ENCODE measurements at regions not wholly inside any gene's neighbourhood (a gene's known extent, or its start where the extent isn't known, plus 50 kb on each side); places are given as distances from the start of the nearest gene placed in this dataset.
A peak's percentile ranks its signal among the peaks of the same experiment; 100 is the strongest.

GRCh38 chr3:24956613-24957012 lies 462.0 kb upstream of the THRB start:
- DNase-seq (ENCODE audit: low read depth), result no peak
- no peak overlapping the region for H3K4me3 ChIP-seq (ENCODE audit: control insufficient read depth, low read depth, low read length)
- TF ChIP-seq, protein P1, sequence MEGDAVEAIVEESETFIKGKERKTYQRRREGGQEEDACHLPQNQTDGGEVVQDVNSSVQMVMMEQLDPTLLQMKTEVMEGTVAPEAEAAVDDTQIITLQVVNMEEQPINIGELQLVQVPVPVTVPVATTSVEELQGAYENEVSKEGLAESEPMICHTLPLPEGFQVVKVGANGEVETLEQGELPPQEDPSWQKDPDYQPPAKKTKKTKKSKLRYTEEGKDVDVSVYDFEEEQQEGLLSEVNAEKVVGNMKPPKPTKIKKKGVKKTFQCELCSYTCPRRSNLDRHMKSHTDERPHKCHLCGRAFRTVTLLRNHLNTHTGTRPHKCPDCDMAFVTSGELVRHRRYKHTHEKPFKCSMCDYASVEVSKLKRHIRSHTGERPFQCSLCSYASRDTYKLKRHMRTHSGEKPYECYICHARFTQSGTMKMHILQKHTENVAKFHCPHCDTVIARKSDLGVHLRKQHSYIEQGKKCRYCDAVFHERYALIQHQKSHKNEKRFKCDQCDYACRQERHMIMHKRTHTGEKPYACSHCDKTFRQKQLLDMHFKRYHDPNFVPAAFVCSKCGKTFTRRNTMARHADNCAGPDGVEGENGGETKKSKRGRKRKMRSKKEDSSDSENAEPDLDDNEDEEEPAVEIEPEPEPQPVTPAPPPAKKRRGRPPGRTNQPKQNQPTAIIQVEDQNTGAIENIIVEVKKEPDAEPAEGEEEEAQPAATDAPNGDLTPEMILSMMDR (conservative IDR thresholded peaks at IDR 0.05; ENCODE audit: control insufficient read depth, insufficient read depth, low read depth, low read length), result no peak

GRCh38 chr3:24958271-24958670 lies 463.6 kb upstream of the THRB start:
- H3K4me3 ChIP-seq (ENCODE audit: control insufficient read depth, low read depth, low read length), result no peak overlapping the region
- TF ChIP-seq, protein P1 (conservative IDR thresholded peaks at IDR 0.05; ENCODE audit: control insufficient read depth, insufficient read depth, low read depth, low read length), result no peak
- DNase-seq (ENCODE audit: low read depth), result no peak

DNA sequence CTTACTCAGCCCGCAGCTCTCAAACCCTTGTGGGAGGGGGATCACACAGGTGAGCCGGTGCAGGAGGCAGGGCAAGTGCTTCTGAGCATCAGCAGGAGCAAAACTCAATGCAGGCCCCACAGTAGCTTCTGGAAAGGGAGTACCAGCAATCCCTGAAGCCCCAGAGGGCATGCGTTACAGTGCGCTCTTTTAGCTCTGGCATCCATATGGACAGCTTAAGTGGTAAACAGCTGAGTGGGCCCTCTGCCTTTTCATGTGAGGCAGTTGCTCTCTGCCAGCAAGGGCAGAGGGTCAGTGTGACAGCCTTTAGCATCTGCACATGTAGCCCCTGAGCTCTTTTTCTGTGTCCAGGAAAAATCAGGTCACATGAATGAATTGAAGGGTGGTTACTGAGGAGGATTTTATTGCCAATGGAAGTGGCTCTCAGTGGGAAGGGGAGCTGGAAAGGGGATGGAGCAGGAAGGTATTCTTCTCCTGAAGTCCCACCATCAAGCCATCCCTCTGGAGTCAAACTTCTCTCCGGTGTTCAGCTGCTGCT lies 464.3 kb upstream of the THRB start:
- no peak for DNase-seq (ENCODE audit: low read depth)
- no peak overlapping the region for H3K4me3 ChIP-seq (ENCODE audit: control insufficient read depth, low read depth, low read length)
- TF ChIP-seq, protein P1 (conservative IDR thresholded peaks at IDR 0.05; ENCODE audit: control insufficient read depth, insufficient read depth, low read depth, low read length), result no peak

- TF ChIP-seq, protein P1 (conservative IDR thresholded peaks at IDR 0.05; ENCODE audit: control insufficient read depth, insufficient read depth, low read depth, low read length), result peak; percentile 54
- DNase-seq (ENCODE audit: low read depth), result peak; percentile 38
- H3K4me3 ChIP-seq (ENCODE audit: control insufficient read depth, low read depth, low read length), result no peak overlapping the region
Observed at GRCh38 chr3:24963762-24964625, 464.1 kb upstream of the RARB start.

GRCh38 chr3:24965706-24966385 lies 462.2 kb upstream of the RARB start:
- no peak overlapping the region for H3K4me3 ChIP-seq (ENCODE audit: control insufficient read depth, low read depth, low read length)
- DNase-seq (ENCODE audit: low read depth), result no peak
- TF ChIP-seq, protein P1 (conservative IDR thresholded peaks at IDR 0.05; ENCODE audit: control insufficient read depth, insufficient read depth, low read depth, low read length), result no peak

DNA sequence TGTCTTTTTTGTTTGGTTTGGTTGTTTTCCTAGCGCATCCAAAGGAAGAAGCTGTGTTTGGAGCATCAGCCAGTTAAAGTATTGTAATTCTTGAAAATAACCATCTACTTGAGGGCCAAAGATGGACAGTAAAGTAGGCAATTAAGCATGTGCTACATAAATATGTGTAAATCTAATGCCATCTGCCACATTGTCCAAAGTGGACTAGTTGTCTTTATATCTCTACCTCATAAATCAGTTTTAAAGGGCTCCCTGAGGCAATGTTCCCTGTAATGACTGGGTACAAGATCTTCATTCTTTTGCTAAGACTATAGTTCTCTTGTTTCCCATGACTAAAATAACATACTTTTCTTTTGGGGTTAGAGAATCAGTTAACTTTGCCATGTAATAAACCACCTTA lies 460.0 kb upstream of the RARB start:
- DNase-seq (ENCODE audit: low read depth), result no peak
- TF ChIP-seq, protein P1 (conservative IDR thresholded peaks at IDR 0.05; ENCODE audit: control insufficient read depth, insufficient read depth, low read depth, low read length), result no peak
- H3K4me3 ChIP-seq (ENCODE audit: control insufficient read depth, low read depth, low read length), result no peak overlapping the region
